Muscle layer of colon (tissue), 2 donors: ENCODE measurements at regions not wholly inside any gene's neighbourhood (a gene's known extent, or its start where the extent isn't known, plus 50 kb on each side); places are given as distances from the start of the nearest gene placed in this dataset.

ENCODE experiments used
- H3K27ac ChIP-seq: one replicate; pipeline ENCODE4 v1.7.0; 2013; ENCODE audit warnings: low read depth, mild to moderate bottlenecking, low read length, moderate library complexity
- H3K27me3 ChIP-seq, 2 donors: one replicate each; pipeline ENCODE4 v1.7.0; 2013; ENCODE audit warnings: low read length in 2 of 2, mild to moderate bottlenecking in 2 of 2; ENCODE audit not compliant: insufficient read depth in 2 of 2, control insufficient read depth in 1 of 2
- H3K36me3 ChIP-seq: one replicate; pipeline ENCODE4 v1.7.0; 2013; ENCODE audit warnings: mild to moderate bottlenecking, low read length; ENCODE audit not compliant: insufficient read depth
- H3K4me1 ChIP-seq: one replicate; pipeline ENCODE4 v1.7.0; 2013; ENCODE audit warnings: mild to moderate bottlenecking, low read length; ENCODE audit not compliant: insufficient read depth
- H3K4me3 ChIP-seq, 2 donors: one replicate each; pipeline ENCODE4 v1.7.0; 2013; ENCODE audit warnings: low read length in 2 of 2, low read depth in 1 of 2, mild to moderate bottlenecking in 1 of 2, moderate library complexity in 1 of 2
- H3K9ac ChIP-seq: one replicate; pipeline ENCODE4 v1.7.0; 2013; ENCODE audit warnings: low read length
- H3K9me3 ChIP-seq: one replicate; pipeline ENCODE4 v1.7.0; 2013; ENCODE audit warnings: mild to moderate bottlenecking, low read length
- donor health status: abdominal sarcoma.
- donor health status: Adenocarcinoma of cecum.

- Histone ChIP-seq H3K9me3 (no peaks in the 10 kb centered on the region), H3K9ac (no peak overlapping the region), H3K4me1 (peaks cover 30% of the 10 kb centered on the region), H3K36me3 (no peaks in the 10 kb centered on the region), H3K27ac (peak overlapping the region; percentile 54), H3K27me3 (no peaks in the 10 kb centered on the region), H3K4me3 (no peak overlapping the region)
Measured at GRCh38 chr1:229888561-229889001, 178.5 kb upstream of the GALNT2 start.

DNA sequence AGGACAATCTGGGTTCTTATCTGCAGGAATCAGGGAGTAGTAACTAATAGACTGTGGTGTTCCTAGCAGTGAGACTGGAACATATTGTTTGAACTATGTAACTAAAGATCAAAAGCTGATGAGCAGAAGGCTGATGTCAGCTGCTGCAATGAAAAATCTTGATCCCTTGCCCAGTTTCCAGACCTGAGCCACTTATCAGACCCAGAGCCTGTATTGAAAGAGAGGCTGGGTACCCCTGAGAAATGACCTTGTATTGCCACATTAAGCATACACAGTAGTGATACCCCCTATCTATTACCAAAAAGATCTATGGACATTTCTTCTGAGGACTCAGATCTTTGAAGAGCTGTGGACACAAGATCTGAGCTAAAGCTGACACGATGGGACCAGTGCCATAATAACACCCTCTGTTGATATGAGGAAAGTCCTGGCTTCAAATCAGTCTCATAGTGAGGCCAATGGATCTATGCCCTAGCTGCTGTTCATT lies 178.0 kb upstream of the GALNT2 start:
- Histone ChIP-seq H3K4me1 (peaks cover 30% of the 10 kb centered on the region), H3K9me3 (no peaks in the 10 kb centered on the region), H3K27me3 (no peaks in the 10 kb centered on the region), H3K4me3 (no peak overlapping the region), H3K36me3 (no peaks in the 10 kb centered on the region), H3K27ac (peak overlapping the region; percentile 2), H3K9ac (no peak overlapping the region)

GRCh38 chr1:229891227-229891626 lies 175.8 kb upstream of the GALNT2 start:
- H3K36me3 ChIP-seq, result no peaks in the 10 kb centered on the region
- H3K4me1 ChIP-seq, result peaks cover 30% of the 10 kb centered on the region
- no peak overlapping the region for H3K9ac ChIP-seq
- H3K27ac ChIP-seq, result no peak overlapping the region
- no peaks in the 10 kb centered on the region for H3K9me3 ChIP-seq
- H3K4me3 ChIP-seq, result no peak overlapping the region
- H3K27me3 ChIP-seq, result no peaks in the 10 kb centered on the region

- no peaks in the 10 kb centered on the region for H3K27me3 ChIP-seq
- H3K9me3 ChIP-seq, result no peaks in the 10 kb centered on the region
- no peak overlapping the region for H3K27ac ChIP-seq
- no peaks in the 10 kb centered on the region for H3K36me3 ChIP-seq
- H3K9ac ChIP-seq, result no peak overlapping the region
- peaks cover 20% of the 10 kb centered on the region for H3K4me1 ChIP-seq
- H3K4me3 ChIP-seq, result no peak overlapping the region
Measured at GRCh38 chr1:229892515-229893117, 174.4 kb upstream of the GALNT2 start.

GRCh38 chr1:229893762-229894444 lies 173.1 kb upstream of the GALNT2 start:
- no peaks in the 10 kb centered on the region for H3K9me3 ChIP-seq
- no peak overlapping the region for H3K9ac ChIP-seq
- H3K27ac ChIP-seq, result no peak overlapping the region
- H3K27me3 ChIP-seq, result no peaks in the 10 kb centered on the region
- no peaks in the 10 kb centered on the region for H3K36me3 ChIP-seq
- peaks cover 7% of the 10 kb centered on the region for H3K4me1 ChIP-seq
- no peak overlapping the region for H3K4me3 ChIP-seq

DNA sequence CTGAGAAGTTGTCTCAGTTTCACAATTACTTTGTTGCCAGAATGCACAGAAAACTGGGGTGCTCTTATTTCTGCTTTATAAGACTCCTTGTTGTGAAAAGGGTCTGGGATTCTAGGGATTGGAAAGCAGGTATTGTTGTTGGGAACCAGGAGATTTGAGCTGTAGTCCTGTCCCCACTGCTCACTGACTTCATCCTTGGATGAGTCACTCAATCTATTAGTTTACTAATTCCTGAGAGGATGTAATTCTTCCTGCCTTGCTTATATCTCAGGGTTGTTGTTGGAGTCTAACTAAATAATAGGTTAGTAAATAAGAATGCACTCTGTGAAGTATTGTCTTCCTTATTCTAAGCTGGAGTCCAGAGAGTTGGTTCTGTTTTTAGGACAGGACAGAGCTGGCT lies 172.5 kb upstream of the GALNT2 start:
- Histone ChIP-seq H3K4me1 (peaks cover under 1% of the 10 kb centered on the region), H3K27ac (no peak overlapping the region), H3K36me3 (no peaks in the 10 kb centered on the region), H3K9ac (no peak overlapping the region), H3K4me3 (no peak overlapping the region), H3K9me3 (no peaks in the 10 kb centered on the region), H3K27me3 (no peaks in the 10 kb centered on the region)

- H3K27me3 ChIP-seq, result no peaks in the 10 kb centered on the region
- H3K36me3 ChIP-seq, result no peaks in the 10 kb centered on the region
- H3K9me3 ChIP-seq, result no peaks in the 10 kb centered on the region
Measured at GRCh38 chr1:229895605-229896004, 171.4 kb upstream of the GALNT2 start.

DNA sequence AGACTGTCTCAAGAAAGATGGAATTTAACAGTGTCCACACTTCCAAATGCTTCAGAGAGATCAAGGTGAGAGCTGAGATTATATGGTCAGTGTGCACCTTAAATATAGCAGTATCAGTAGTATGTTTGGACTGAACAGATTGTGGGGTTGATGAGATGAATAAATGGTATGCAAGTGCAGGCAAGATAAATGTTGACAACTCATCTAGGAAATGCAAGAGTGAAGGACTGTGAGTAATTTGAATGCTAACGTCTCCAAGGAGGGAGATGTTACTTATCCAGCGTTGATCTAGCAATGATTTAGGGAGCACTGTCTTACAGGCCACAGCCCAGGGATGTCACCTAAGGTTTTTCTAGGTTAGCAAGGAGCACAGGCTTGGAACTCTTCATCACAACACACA lies 170.7 kb upstream of the GALNT2 start:
- Histone ChIP-seq H3K4me1 (no peaks in the 10 kb centered on the region), H3K9ac (no peak overlapping the region), H3K9me3 (no peaks in the 10 kb centered on the region), H3K4me3 (no peak overlapping the region), H3K27ac (no peak overlapping the region), H3K27me3 (no peaks in the 10 kb centered on the region), H3K36me3 (no peaks in the 10 kb centered on the region)

More at GRCh38 chr1:229895605-229896004, 171.4 kb upstream of the GALNT2 start:
- Histone ChIP-seq H3K9ac (no peak overlapping the region), H3K4me3 (no peak overlapping the region), H3K4me1 (no peaks in the 10 kb centered on the region), H3K27ac (no peak overlapping the region)

DNA sequence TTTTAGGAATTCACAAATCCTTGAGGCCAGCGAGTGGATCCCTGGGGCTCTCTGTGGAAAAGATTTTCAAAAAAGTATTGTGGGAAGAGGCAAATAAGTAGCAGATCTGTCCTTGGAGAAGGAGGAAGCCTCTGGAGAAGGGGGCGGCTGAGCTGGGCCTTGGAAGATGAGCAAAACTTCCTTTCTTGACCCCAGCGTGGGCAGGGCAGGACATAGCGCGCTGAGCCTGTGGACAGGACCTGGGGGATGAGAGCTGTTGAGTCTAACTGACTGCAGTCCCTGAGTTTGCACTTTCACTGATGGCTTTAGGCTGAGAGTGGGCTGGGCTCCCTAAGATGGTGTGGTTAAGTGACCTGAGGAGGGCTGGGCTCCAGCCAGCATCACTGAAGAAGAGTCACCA lies 170.2 kb upstream of the GALNT2 start:
- Histone ChIP-seq H3K36me3 (no peaks in the 10 kb centered on the region), H3K9ac (no peak overlapping the region)

GRCh38 chr1:229897501-229897900 lies 169.5 kb upstream of the GALNT2 start:
- H3K9ac ChIP-seq, result no peak overlapping the region
- H3K27me3 ChIP-seq, result no peaks in the 10 kb centered on the region
- no peaks in the 10 kb centered on the region for H3K36me3 ChIP-seq
- no peaks in the 10 kb centered on the region for H3K9me3 ChIP-seq
- H3K27ac ChIP-seq, result no peak overlapping the region
- H3K4me3 ChIP-seq, result no peak overlapping the region
- no peaks in the 10 kb centered on the region for H3K4me1 ChIP-seq

More for the DNA sequence above, 170.2 kb upstream of the GALNT2 start:
- Histone ChIP-seq H3K27ac (no peak overlapping the region), H3K9me3 (no peaks in the 10 kb centered on the region), H3K4me1 (no peaks in the 10 kb centered on the region), H3K4me3 (no peak overlapping the region), H3K27me3 (no peaks in the 10 kb centered on the region)

DNA sequence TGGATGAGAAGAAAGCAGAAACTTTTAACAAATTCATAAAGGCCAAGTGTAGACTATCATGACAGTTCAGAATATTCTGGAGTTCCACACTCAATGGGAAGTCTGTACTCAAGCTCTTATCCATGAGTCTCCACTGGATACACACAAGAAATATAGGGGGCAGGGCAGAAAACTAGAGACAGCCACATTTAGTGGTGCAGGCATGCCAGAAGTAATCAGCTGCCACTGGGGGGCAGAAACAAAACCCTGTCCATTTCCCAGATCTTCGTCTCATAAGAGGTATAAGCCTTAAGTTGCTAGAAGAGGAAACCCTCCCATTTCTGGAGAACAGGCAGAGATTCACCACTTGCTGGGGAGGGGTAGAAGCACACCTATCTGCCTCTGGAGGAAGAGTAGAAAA lies 166.8 kb upstream of the GALNT2 start:
- H3K9me3 ChIP-seq, result no peaks in the 10 kb centered on the region
- H3K4me1 ChIP-seq, result no peaks in the 10 kb centered on the region
- no peaks in the 10 kb centered on the region for H3K27me3 ChIP-seq
- H3K4me3 ChIP-seq, result no peak overlapping the region
- no peak overlapping the region for H3K9ac ChIP-seq
- H3K36me3 ChIP-seq, result no peaks in the 10 kb centered on the region
- no peak overlapping the region for H3K27ac ChIP-seq
